Caco-2 (cell line): ENCODE measurements at regions not wholly inside any gene's neighbourhood (a gene's known extent, or its start where the extent isn't known, plus 50 kb on each side); places are given as distances from the start of the nearest gene placed in this dataset.

Experiments
- BruUV-seq: library from RNA; stranded (reverse); fragments of 400-500 nt; replicated peaks from 2 replicates; lab custom pipeline; 2021; lab: Mats Ljungman, UMichigan
- CTCF ChIA-PET: fragments of 300-600 bp; sonication (Branson Sonifier 250); formaldehyde crosslinking; loops from one replicate; lab custom pipeline; 2022; ENCODE audit warnings: antibody characterized with exemption; lab: Charles Lee
- POLR2A ChIA-PET: fragments of 300-600 bp; sonication (Branson Sonifier 250); formaldehyde crosslinking; loops from one replicate; lab custom pipeline; 2022; ENCODE audit warnings: antibody characterized with exemption; lab: Charles Lee
- DNase-seq, 2 experiments: peaks; one replicate each; pipeline versions ENCODE4 v3.0.0 to v3.0.0-alpha.2; 2020 to 2022
- H3K27me3 ChIP-seq: replicated peaks from 2 replicates; pipeline ENCODE4 v1.6.0; 2011; ENCODE audit warnings: low read length; ENCODE audit not compliant: control insufficient read depth, insufficient read depth
- H3K36me3 ChIP-seq: 2 replicates; pipeline ENCODE4 v1.5.1; 2011; ENCODE audit warnings: low read length; ENCODE audit not compliant: control insufficient read depth, insufficient read depth
- H3K4me1 ChIP-seq: fragments of 250-450 bp; sonication (Bioruptor Pico); 2 replicates; pipeline ENCODE4 v1.5.1; 2020; ENCODE audit warnings: mild to moderate bottlenecking
- H3K4me3 ChIP-seq: 2 replicates; pipeline ENCODE4 v1.5.1; 2011; ENCODE audit warnings: low read depth, mild to moderate bottlenecking, control low read depth, low read length
- H3K9me3 ChIP-seq: fragments of 250-450 bp; sonication (Bioruptor Pico); 2 replicates; pipeline ENCODE4 v1.5.1; 2020; ENCODE audit warnings: mild to moderate bottlenecking, moderate library complexity
- H3K27ac Mint-ChIP-seq: one replicate; pipeline ENCODE4 v1.8.0; 2022; ENCODE audit warnings: mixed read lengths; ENCODE audit not compliant: unreplicated experiment
- H3K27me3 Mint-ChIP-seq: one replicate; pipeline ENCODE4 v1.8.0; 2022; ENCODE audit warnings: mixed read lengths; ENCODE audit not compliant: insufficient read depth, unreplicated experiment
- H3K36me3 Mint-ChIP-seq: one replicate; pipeline ENCODE4 v1.8.0; 2022; ENCODE audit warnings: mild to moderate bottlenecking, mixed read lengths; ENCODE audit not compliant: insufficient read depth, unreplicated experiment
- H3K4me1 Mint-ChIP-seq: one replicate; pipeline ENCODE4 v1.8.0; 2022; ENCODE audit warnings: low read depth, mixed read lengths; ENCODE audit not compliant: unreplicated experiment
- H3K4me3 Mint-ChIP-seq: one replicate; pipeline ENCODE4 v1.8.0; 2022; ENCODE audit warnings: mild to moderate bottlenecking, moderate library complexity, mixed read lengths; ENCODE audit not compliant: unreplicated experiment
- H3K9me3 Mint-ChIP-seq: one replicate; pipeline ENCODE4 v1.8.0; 2022; ENCODE audit warnings: mixed read lengths; ENCODE audit not compliant: unreplicated experiment
- CTCF ChIP-seq, 2 experiments: fragments of 200-600 bp in 1 of 2; IDR thresholded peaks; 1 replicate in 1 of 2; 2 replicates in 1 of 2; pipeline versions ENCODE4 v1.5.1 to v1.8.0; 2011 to 2022; ENCODE audit warnings: antibody characterized with exemption in 1 of 2, control low read depth in 1 of 2, inconsistent platforms in 1 of 2, low read depth in 1 of 2, low read length in 1 of 2, mild to moderate bottlenecking in 1 of 2, moderate library complexity in 1 of 2; ENCODE audit not compliant: insufficient read depth in 1 of 2, severe bottlenecking in 1 of 2, unreplicated experiment in 1 of 2
- intact Hi-C: fragments of 100-400 bp; cut with micrococcal nuclease; formaldehyde crosslinking; loops from one replicate; pipeline ENCODE4 v1.10.0; 2022; ENCODE audit not compliant: unreplicated experiment

GRCh38 chr20:19901226-19901625 lies 115.9 kb upstream of the NAA20 start:
- no peak for TF ChIP-seq CTCF (IDR thresholded peaks at IDR 0.05; ENCODE audit: insufficient read depth in 1 of 2, low read depth in 1 of 2, low read length in 1 of 2, severe bottlenecking in 1 of 2, unreplicated experiment in 1 of 2)
- H3K4me1 Mint-ChIP-seq: peaks cover 25% of the 10 kb centered on the region
- BruUV-seq: no TSS peak
- peaks cover 8% of the 10 kb centered on the region; the same call in 1 of the 2 replicates for H3K9me3 ChIP-seq
- intact Hi-C loops: no loop called here
- H3K9me3 Mint-ChIP-seq: peaks cover 13% of the 10 kb centered on the region
- H3K4me3 Mint-ChIP-seq: no peak overlapping the region
- POLR2A ChIA-PET: interaction anchor here (0.6 kb wide), 1 partner anchor 241 kb away, joined by 4 read pairs; no protein-coding TSS in a partner anchor
- CTCF ChIA-PET: no interaction called here
- H3K27me3 Mint-ChIP-seq: no peaks in the 10 kb centered on the region
- H3K4me1 ChIP-seq: peaks cover 23% of the 10 kb centered on the region
- no peaks in the 10 kb centered on the region for H3K36me3 ChIP-seq
- no peak for DNase-seq
- H3K36me3 Mint-ChIP-seq: no peaks in the 10 kb centered on the region
- H3K4me3 ChIP-seq: no peak overlapping the region
- no peak overlapping the region for H3K27ac Mint-ChIP-seq
- H3K27me3 ChIP-seq: no peaks in the 10 kb centered on the region

- H3K36me3 ChIP-seq: 0 out of 2 replicates have a peak, but pooled peaks cover 1% of the 10 kb centered on the region
- Mint-ChIP-seq H3K4me1 (peaks cover 23% of the 10 kb centered on the region), H3K36me3 (no peaks in the 10 kb centered on the region), H3K4me3 (no peak overlapping the region), H3K9me3 (peaks cover 13% of the 10 kb centered on the region), H3K27ac (no peak overlapping the region), H3K27me3 (no peaks in the 10 kb centered on the region)
- no peak for DNase-seq
- peaks cover 21% of the 10 kb centered on the region for H3K4me1 ChIP-seq
- POLR2A ChIA-PET: no interaction called here
- TF ChIP-seq CTCF (IDR thresholded peaks at IDR 0.05; ENCODE audit: insufficient read depth in 1 of 2, low read depth in 1 of 2, low read length in 1 of 2, severe bottlenecking in 1 of 2, unreplicated experiment in 1 of 2): no peak
- no peak overlapping the region for H3K4me3 ChIP-seq
- CTCF ChIA-PET: interaction anchor here (1.2 kb wide), 1 partner anchor 90 kb away, joined by 4 read pairs; no protein-coding TSS in a partner anchor
- intact Hi-C loops: no loop called here
- BruUV-seq: no TSS peak
- H3K9me3 ChIP-seq: peaks cover 8% of the 10 kb centered on the region; the same call in 1 of the 2 replicates
- H3K27me3 ChIP-seq: no peaks in the 10 kb centered on the region
Measured at GRCh38 chr20:19903168-19903811, 113.9 kb upstream of the NAA20 start.

- Mint-ChIP-seq H3K27me3 (no peaks in the 10 kb centered on the region), H3K9me3 (no peaks in the 10 kb centered on the region), H3K27ac (no peak overlapping the region), H3K4me1 (peaks cover 17% of the 10 kb centered on the region), H3K36me3 (no peaks in the 10 kb centered on the region), H3K4me3 (no peak overlapping the region)
- Histone ChIP-seq H3K4me3 (no peak overlapping the region), H3K36me3 (0 out of 2 replicates have a peak, but pooled peaks cover 1% of the 10 kb centered on the region), H3K27me3 (no peaks in the 10 kb centered on the region), H3K4me1 (peaks cover 9% of the 10 kb centered on the region; the same call in 1 of the 2 replicates), H3K9me3 (no peaks in the 10 kb centered on the region)
- CTCF ChIA-PET: no interaction called here
- DNase-seq: no peak
- POLR2A ChIA-PET: no interaction called here
- intact Hi-C loops: no loop called here
- no TSS peak for BruUV-seq
- TF ChIP-seq CTCF (IDR thresholded peaks at IDR 0.05; ENCODE audit: insufficient read depth in 1 of 2, low read depth in 1 of 2, low read length in 1 of 2, severe bottlenecking in 1 of 2, unreplicated experiment in 1 of 2): no peak
Measured at GRCh38 chr20:19907326-19908056, 109.7 kb upstream of the NAA20 start.
